Fibroblast of gingiva (primary cell): ENCODE measurements at regions not wholly inside any gene's neighbourhood (a gene's known extent, or its start where the extent isn't known, plus 50 kb on each side); places are given as distances from the start of the nearest gene placed in this dataset.
"Not testable (repeated sequence)": the region's sequence is repeated elsewhere in the genome, so short reads cannot be mapped to it uniquely, and the experiment has no call there.

Source experiments
- DNase-seq: peaks from one replicate; pipeline ENCODE4 v3.0.0-alpha.2; 2011; ENCODE audit warnings: low read depth

DNA sequence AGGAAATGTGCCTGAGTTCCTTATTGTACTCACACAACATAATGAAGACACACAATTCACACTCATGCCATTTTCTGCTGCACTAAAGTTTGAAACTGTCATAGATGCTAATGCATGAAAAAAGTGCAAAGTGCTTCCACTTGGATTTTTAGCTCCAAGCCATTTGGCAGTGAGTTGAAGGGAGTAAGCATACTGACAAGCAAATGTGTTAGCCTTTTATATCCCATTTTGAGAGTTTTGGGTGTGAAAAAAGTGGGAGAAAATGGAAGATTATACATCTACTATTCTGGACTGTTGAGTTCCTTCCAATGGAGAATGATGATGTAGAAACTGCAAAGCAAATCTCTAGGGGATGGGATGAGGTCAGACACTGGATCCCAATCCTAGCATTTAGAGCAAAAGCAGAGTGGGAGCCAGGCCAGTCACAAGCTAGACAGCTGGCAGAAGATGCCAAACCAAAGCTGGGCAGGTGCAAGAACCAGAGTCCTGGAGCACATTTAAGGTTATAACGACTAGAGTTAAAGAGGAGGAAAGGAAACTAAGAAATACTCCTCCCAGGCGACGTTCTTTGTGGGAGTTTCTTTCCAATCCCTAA, 216.8 kb downstream of the FBXO8 start:
- DNase-seq = peak; percentile 21

DNA sequence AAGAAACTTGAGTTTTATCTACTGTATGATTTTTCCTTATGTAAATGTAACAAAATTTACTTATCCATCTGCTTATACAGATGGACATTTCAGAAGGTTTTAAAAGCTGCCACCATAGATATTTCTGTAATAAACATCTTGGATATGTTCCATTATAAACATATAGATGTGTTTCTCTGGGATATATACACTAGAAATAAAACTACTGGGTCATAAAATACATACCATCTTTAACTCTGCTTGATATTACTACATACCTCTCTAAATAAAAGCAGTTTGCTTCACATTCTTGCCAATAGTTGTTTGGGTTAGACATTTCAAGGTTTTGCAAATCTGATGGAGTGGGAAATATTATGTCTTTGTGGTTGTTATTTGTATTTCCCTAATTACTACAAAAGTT, 220.6 kb downstream of the FBXO8 start:
- no peak for DNase-seq

DNA sequence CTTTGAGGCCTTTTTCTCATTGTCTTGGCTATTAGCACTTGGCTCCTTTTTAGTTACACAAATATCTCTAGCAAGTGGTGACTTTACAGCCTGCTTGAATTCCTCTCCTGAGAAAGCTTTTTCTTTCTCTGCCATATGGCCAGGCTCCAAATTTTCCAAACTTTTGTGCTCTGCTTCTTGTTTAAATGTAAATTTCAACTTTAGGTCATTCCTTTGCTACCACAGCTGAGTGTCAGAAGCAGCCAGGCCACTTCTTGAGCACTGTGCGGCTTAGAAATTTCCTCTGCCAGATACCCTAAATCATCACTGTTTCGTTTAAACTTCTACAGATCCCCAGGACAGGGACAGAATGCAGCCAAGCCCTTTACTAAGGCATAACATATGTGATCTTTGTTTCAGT, 222.4 kb downstream of the FBXO8 start:
- no peak for DNase-seq

DNA sequence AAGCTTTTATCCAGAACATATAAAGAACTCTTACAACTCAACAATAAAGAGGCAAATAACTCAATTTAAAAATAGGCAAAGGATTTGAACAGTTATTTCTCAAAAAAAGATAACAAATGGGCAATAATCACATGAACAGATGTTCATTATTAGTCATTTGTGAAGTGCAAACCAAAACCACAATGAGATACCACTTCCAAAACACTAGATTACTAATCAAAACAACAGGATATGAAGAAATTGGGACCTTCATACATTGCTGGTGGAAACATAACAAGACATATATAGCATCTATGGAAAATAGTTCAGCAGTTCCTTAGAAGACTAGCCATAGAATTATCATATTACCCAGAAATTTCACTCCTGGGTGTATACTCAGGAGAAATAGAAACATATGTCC, 224.6 kb downstream of the FBXO8 start:
- DNase-seq = no peak

DNA sequence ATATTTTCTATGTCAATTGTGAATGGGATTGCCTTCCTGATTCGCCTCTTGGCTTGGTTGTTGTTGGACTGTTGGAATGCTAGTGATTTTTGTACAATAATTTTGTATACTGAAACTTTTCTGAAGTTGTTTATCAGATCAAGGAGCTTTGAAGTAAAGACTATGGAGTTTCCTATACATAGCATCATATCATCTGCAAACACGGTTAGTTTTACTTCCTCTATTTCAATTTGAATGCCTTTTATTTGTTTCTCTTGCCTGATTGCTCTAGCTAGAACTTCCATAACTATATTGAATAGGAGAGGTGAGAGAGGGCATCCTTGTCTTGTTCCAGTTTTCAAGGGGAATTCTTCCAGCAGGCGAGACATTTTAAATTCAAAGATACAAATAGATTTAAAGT, 226.5 kb downstream of the FBXO8 start:
- DNase-seq = no peak

DNA sequence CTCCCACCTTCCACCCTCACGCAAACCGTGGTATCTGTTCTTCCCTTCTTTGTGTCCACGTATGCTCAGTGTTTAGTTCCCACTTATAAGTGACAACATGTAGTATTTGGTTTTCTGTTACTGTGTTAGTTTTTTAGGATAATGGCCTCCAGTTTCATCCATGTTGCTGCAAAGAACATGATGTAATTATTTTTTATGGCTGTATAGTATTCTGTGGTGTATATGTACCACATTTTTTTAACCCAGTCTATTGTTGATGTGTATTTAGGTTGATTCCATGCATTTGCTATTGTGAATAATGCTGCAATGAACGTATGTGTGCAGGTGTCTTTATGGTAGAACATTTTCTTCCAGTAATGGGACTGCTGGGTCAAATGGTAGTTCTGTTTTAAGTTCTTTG, 228.1 kb downstream of the FBXO8 start:
- DNase-seq = no peak

DNA sequence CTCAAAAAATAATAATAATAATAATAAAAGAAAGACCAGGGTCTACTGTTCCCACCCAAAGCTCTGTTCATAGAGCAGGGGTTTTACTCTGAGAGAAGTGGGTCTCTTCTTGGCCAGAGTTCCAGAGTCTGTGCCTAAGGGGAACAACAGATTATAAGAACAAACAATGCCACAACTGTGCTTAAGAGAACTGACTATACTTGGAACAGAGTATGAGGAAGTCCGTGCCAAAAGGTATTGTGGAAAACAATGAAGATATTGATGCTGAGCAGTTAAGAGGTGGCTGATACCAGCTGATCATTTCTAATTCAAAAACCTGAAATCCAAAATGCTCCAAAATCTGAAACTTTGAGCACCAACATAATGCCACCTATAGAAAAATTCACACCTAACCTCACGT, 229.6 kb downstream of the FBXO8 start:
- DNase-seq = no peak

DNA sequence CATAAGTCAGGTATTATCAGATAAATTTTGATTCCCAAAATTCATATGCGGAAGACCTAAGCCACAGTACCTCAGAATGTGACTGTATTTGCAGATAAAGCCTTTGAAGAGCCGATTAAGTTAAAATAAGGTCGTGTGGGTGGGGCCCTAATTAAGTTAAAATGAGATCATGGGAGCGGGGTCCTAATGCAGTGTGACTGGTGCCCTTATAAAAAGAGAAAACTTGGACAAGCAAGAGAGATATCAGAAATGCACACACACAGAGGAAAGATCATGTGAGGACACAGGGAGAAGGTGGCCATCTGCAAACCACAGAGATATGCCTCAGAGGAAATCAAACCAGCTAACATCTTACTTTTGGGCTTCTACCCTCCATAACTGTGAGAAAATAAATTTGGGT, 236.1 kb downstream of the FBXO8 start:
- DNase-seq = no peak

DNA sequence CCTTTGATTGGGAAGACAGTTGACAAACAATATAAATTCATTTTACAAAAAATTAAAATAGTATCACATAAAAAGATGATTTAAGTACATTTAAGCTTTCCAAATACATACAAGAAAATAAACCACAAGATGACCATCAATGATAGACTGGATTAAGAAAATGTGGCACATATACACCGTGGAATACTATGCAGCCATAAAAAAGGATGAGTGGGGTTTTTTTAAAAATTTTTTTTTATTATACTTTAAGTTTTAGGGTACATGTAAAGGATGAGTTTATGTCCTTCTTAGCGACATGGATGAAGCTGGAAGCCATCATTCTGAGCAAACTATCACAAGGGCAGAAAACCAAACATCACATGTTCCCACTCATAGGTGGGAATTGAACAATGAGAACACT, 237.6 kb downstream of the FBXO8 start:
- not testable (repeated sequence) for DNase-seq

DNA sequence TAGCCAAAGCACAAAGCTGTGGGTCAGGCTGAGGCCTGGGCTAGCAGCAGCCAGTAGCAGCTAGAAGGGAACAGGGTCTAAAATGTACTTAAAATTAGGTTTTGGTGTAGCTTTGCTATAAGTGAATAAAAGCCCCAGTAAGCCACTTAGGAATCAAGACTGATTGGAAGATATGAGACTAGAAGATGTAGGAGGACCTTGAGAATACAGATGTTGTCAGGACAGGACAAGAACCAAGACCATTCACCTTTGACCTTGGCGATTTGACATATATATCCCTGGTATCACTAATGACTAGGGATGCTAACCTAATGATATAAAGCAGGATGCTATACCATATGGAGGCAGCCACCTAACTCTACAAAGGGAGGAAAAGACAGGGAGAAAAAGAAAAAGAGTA, 238.1 kb downstream of the FBXO8 start:
- DNase-seq = no peak

DNA sequence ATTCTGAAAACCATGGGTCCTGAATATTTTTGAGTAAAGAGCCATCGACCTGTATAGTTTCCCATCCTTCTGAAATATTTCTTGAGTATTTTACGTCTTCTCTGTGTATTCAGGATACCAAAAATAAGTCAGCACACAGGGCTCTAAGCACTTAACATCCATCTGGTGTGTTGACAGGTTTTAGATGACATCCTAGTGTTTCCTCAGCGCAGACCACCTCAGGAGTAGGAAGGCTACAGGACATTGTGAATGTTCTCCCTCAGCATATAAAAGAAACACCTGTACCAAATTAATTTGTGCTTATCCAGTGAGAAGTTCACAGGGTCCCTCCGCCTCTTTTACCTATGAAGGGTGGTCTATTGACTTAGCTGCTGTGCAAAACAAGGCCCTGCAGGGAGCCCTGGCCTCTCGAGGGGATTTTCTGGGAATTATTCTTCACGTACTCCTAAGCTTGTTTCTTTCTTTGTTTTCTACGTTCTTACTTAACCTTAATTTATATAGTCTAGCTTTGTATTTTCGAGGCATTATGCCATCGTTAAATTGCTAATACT, 241.8 kb downstream of the FBXO8 start:
- DNase-seq = no peak

DNA sequence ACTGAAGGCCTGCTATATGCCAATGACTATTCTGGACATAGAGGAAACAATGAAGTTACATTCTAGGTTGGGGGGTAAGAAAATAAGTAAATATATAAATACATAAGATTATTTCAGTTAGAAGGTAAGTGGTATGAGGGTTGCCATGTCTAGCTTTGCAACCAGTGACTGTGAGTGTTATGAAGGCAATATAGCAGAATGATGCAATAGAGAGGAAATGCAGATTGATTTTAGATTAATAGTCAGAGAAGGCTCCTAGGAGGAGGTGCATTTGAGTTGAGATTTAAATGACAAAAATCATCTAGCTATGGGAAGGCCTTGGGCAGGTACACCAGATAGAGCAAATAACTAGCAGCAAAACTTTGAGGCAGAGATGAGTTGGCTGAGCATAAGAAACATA, 243.2 kb downstream of the FBXO8 start:
- no peak for DNase-seq

DNA sequence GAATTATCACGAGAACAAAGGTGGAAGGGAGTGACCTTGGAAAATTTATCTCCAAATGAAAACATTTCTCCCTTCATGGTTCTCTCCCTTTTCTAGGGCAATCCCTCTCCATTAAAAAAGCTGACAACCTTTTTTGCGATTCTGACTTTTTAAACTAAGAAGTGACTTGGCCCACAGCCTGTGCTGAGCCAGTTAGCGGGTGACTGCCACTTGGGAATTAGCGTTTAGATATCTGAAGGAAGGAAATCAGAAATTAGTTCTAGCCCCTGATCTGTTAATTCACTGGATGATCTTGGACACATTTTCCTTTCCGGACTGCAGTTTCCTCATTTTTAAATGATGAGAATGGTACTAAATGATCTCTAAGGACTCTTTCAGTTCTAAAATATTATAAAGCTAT, 245.0 kb downstream of the FBXO8 start:
- no peak for DNase-seq

DNA sequence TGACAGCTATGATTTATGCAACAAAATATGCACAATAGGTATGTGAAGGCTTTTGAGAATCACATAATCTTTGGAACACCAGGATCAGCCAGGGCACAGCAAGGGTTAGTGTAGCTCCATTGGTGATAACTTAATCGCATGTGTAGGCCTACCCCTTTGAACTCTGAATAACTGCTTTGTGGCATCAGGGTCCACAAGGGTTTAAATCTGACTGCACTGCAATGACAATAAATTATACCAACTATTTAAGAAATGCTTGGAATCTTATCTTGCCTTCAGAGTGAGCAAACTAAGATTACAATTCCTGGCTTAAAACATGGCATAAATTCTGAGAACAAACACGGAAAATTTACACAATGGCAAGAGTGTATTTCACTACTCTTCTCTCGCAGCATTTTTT, 245.8 kb downstream of the FBXO8 start:
- no peak for DNase-seq

DNA sequence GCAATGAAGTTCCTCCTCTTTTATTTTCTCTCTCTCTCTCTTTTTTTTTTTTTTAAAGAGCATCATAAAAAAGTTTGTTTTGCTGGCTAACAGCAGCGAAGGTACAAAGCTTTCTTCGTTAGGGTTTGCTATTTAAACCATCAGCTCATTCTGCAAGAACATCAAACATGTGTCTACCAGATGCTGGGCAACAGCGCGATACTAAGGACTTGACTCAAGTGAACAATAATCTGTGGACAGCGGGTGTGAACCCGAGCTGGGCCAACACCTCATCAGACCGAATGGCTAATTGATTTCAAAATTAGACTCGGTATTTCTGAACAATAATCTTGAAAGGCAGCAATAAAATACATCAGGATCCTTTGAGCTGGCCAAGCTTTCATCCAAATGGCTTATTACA, 246.4 kb downstream of the FBXO8 start:
- no peak for DNase-seq

DNA sequence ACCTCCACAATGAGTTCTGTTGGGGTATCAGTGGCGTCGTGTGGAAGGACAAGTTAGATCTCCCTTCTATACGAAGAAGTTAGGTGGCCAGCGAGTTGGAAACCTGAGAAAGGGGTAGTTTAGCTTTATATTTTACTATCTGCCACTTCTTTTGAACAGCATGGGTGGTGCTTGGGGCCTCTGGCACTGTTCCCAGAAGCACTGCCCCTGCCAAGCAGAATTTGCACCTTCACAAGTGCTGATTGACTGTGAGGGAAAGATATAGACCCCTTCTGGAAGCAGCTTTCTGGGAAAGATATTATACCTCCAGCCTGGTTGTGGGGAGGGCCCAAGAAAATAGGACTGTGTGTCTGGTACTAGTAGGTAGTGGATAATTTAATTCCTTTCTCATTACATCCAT, 246.9 kb downstream of the FBXO8 start:
- DNase-seq = no peak

DNA sequence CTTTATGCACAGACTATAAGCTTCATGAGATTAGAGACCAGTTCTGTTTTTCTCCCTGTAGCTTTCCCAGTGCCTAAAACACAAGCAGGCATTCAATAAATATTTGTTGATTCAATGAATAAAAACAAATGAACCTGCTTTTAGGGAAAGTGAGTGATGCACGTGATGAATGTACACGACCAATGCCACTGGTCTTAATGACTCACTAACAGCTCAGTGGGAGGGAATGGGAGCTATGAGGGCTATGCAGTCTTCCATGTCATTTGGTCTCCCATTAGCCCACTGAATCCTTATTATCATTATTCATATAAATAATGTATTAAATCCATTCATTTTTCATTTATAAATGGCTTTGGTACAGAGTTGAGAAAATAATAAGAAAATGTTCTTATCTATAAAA, 247.4 kb downstream of the FBXO8 start:
- no peak for DNase-seq

DNA sequence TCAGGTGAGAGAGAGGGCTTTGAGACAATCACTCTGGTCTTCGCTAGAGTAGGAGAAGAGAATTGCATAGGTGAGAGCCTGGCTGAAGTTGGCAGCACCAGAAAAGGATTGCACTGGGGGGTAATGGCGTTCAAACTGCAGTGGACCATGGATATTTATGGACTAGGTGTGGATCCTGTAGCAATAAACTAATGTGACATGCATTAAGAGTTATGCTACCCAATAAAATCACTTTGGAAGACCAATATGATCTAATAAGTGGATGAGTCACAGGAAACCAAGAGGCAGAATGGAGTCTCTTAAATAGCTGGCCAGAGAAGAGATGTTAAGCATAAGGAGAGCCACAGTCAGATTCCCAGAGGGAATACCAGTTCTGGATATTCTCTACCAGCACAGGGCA, 259.8 kb downstream of the FBXO8 start:
- no peak for DNase-seq

DNA sequence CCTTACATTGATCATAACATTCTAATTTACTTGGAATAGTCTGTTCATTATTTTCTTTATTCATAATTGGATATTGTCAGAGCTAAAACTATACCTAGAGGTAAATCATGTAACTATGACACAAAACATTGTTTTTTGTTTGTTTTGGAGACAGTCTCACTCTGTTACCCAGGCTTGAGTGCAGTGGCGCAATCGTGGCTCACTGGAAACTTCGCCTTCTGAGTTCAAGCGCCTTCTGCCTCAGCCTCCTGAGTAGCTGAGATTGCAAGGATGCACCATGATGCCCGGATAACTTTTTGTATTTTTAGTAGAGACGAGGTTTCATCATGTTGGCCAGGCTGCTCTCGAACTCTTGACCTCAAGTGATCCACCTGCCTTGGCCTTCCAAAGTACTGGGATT, 265.2 kb downstream of the FBXO8 start:
- DNase-seq = no peak

DNA sequence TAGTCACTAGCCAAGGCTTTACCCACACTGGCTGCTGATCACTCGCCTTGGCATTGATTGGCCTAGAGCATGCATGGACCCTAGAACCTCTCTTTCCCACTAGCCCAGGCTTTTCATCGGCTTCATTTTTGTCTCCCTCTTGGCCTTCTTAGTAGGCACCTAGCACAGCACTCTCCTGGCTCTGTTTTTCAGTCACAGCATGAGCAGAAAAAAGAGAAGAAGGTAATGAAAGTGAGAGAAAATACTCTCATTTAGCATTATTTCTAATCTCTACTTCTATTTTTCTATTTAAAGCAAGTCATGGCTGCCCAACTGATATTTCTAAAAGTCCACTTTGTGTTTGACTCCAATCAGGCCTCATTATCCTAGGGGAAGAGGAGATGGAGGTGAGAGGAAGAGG, 267.2 kb downstream of the FBXO8 start:
- no peak for DNase-seq

DNA sequence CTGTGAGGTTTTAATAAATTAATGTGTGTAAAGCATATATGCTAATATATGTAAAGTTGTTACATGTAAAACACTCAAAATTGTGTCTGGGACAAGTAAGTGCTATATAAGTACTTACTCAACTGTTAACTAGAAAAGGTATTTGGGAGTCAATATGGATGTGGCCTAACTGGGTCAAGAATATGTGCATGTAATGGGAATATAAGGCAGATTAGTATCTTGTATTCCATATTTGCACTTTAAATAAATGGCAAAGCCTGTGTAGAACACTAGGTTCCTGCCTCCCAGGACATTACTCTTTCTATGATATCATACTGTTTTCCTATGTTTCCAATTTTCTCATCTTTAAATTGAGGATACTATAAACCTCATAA, 270.6 kb downstream of the FBXO8 start:
- no peak for DNase-seq

DNA sequence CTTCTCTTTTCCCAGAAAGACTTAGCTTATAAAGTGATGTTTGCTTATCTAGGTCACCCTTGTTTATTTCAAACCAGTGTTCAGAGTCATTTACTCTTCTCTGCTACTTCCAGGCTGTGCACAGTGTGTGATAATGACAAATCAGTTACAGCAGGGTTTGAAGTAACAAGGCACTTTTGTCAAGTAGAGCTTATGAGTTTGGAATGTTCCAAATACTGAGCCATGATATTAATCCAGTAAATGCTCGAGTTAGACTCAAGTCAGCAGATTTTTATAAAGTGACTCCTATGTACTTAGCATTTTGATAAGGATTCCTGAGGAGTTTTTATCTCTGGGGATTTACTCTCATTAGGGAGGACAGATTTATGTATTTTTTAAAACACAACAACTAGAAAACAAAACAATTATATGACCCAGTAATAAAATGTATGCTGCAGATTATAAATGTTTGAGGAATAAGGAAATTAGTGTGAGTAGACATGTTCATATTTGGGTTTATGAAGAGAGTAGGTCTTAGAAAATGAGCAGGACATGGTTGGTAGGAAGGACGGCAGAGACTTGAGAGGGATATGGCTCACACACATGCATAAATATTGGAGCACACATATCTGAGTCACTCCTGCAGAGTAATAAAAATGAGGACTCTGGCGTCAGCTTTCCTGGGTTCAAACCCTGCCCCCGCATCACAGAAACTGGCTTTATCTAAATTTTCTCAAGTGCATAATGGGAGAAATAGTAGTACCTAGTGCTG, 271.2 kb downstream of the FBXO8 start:
- no peak for DNase-seq

DNA sequence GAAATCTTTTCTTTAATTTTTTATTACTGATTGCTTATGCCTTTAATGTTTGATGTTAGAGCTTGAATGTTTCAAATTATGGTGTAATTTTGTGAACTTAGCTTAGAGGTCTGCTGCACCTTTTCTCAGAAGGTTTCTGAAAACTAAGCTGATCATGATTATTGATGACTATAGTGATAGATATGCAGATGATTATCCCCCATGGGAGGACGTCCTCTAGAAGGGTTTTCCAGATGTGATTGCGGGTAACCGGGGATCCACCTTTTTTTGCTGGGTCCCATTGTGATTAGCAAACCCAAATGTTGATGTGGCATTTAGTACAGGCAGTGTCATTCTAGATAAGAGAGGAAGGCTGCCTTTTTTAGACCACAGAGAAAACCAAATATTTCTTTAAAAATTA, 272.9 kb downstream of the FBXO8 start:
- no peak for DNase-seq
